Prostate gland (tissue), 2 donors: ENCODE measurements at regions not wholly inside any gene's neighbourhood (a gene's known extent, or its start where the extent isn't known, plus 50 kb on each side); places are given as distances from the start of the nearest gene placed in this dataset.

Source experiments
- CTCF ChIP-seq, 4 experiments: fragments of 200-600 bp in 2 of 4; fragments of 450-650 bp in 2 of 4; sonication (generic) in 2 of 4; IDR thresholded peaks; 1 replicate in 3 of 4; 2 replicates in 1 of 4; pipeline ENCODE4 v1.5.1; 2016 to 2019; ENCODE audit warnings: antibody characterized with exemption in 4 of 4, mild to moderate bottlenecking in 2 of 4, moderate library complexity in 2 of 4
- POLR2A ChIP-seq: fragments of 450-650 bp; IDR thresholded peaks from one replicate; pipeline ENCODE4 v1.6.1; 2016; ENCODE audit warnings: antibody characterized with exemption, mild to moderate bottlenecking
- POLR2AphosphoS5 ChIP-seq: sonication (generic); formaldehyde crosslinking; IDR thresholded peaks from one replicate; pipeline ENCODE4 v1.6.1; 2017; ENCODE audit warnings: antibody characterized with exemption

DNA sequence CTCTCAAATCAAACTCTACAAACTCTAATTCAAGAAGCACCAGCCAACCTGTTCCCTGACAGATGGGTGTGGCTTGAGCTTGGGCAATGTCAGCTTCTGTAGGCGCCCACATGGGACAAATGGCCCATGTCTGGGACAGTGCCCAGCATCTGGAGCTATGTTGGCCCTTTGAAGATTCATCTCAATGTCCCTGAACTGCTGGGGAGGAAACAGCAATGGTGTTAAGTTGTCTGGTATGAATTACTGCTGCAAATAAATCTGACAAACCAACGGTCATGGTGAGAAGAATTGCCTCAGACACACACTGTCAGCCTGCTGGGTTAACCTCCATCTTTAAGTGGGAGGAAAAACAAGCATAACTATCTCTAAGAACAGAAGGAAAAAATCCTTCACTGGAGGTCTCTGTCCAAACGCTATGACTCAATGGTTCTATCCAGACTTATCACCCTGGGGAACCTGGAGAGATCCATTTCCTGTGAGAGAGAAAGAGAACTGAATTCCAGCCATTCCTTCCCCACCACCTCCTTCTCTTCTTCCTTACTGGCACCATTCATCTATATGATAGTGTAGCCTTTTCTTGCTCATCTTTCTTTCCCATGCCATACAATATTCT, 274.9 kb downstream of the CDH26 start:
- TF ChIP-seq CTCF (IDR thresholded peaks at IDR 0.05) (no peak), POLR2A (no peak), POLR2AphosphoS5 (no peak)
